ENCODE measurements at regions not wholly inside any gene's neighbourhood (a gene's known extent, or its start where the extent isn't known, plus 50 kb on each side); places are given as distances from the start of the nearest gene placed in this dataset.

DNA sequence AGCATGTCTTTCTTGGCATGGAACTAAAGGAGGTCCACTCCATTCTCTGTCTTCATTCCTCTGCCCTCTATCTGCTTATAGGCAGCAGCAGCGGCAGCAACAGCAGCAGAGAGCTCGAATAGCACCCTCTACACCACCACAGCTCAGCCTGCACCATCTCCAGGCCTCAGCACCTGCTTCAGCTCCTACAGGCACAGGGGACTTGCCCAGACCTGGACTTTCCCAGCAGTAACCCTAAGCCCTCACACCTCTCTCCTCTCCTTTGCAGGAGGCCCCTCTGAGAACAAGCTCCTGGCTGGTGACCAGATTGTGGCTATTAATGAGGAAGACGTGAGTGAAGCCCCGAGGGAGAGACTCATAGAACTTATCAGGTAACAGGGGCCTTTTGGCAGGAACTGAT is 80.7 kb downstream of the FRMPD3 start:
- Histone ChIP-seq H3K36me3 (ENCODE audit: control insufficient read depth, insufficient read depth, low read length) (no peaks in the 10 kb centered on the region), H3K9me3 (ENCODE audit: control insufficient read depth, low read length) (no peaks in the 10 kb centered on the region), H3K27ac (ENCODE audit: low read depth, low read length, severe bottlenecking) (no peak overlapping the region), H3K4me3 (ENCODE audit: extremely low read depth, insufficient read depth, low read length, poor library complexity, severe bottlenecking) (no peak overlapping the region), H3K4me1 (ENCODE audit: control insufficient read depth, insufficient read depth, low read length, poor library complexity, severe bottlenecking) (no peaks in the 10 kb centered on the region)
- WGBS, 2 experiments (ENCODE audit: insufficient coverage in 2 of 2), result 100% methylated on average over 1 of the region's 4 CpGs; no CpG with 5 or more reads in 1 of the 2 experiments

DNA sequence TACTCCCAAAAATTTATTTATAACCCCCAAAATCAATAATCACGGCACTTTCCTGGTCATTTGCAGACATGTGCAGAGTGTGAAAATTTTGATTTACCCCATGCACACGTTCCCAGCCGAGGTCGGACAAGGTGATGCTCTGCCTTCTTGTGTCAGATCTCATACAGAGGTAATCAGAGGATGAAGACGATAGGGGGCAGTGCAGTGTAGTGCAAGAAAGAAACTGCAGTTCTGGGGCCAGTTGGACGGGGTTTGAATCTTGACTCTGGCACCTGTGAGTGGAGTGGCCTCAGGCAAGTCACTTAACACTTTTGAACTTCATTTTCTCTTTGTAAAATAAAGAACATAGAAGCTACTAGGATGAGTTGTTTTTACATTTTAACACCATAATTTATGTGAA is 88.4 kb downstream of the FRMPD3 start:
- no peaks in the 10 kb centered on the region for H3K9me3 ChIP-seq (ENCODE audit: control insufficient read depth, low read length)
- peaks cover 4% of the 10 kb centered on the region for H3K4me1 ChIP-seq (ENCODE audit: control insufficient read depth, insufficient read depth, low read length, poor library complexity, severe bottlenecking)
- no CpG with 5 or more reads among the region's 6 CpGs for WGBS, 2 experiments (ENCODE audit: insufficient coverage in 2 of 2)
- H3K36me3 ChIP-seq (ENCODE audit: control insufficient read depth, insufficient read depth, low read length), result no peaks in the 10 kb centered on the region
- no peak overlapping the region for H3K27ac ChIP-seq (ENCODE audit: low read depth, low read length, severe bottlenecking)
- H3K4me3 ChIP-seq (ENCODE audit: extremely low read depth, insufficient read depth, low read length, poor library complexity, severe bottlenecking), result no peak overlapping the region

DNA sequence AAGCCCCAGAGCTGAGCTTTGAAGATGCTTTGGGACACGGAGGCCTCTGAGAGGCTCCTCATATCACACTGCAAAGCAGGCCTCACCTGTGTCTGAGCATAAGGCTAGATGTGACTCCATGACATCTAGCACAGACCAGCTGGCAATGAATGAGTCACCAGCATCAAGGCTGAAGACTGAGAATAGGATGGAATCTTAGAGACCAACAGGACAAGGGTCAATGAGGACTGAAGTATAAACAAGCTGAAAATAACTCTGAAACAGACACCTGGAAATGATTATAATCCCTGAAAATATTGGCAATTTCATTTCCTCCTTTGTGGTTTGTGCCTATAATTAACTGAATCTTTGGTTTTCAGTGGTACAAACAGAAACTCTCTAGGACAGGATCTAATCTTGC is 87.1 kb upstream of the PRPS1 start:
- Histone ChIP-seq H3K4me1 (ENCODE audit: control insufficient read depth, insufficient read depth, low read length, poor library complexity, severe bottlenecking) (peaks cover 4% of the 10 kb centered on the region), H3K27ac (ENCODE audit: low read depth, low read length, severe bottlenecking) (no peak overlapping the region), H3K4me3 (ENCODE audit: extremely low read depth, insufficient read depth, low read length, poor library complexity, severe bottlenecking) (no peak overlapping the region), H3K36me3 (ENCODE audit: control insufficient read depth, insufficient read depth, low read length) (no peaks in the 10 kb centered on the region), H3K9me3 (ENCODE audit: control insufficient read depth, low read length) (no peaks in the 10 kb centered on the region)
- WGBS, 2 experiments (ENCODE audit: insufficient coverage in 2 of 2), result no CpG with 5 or more reads among the region's 1 CpG

DNA sequence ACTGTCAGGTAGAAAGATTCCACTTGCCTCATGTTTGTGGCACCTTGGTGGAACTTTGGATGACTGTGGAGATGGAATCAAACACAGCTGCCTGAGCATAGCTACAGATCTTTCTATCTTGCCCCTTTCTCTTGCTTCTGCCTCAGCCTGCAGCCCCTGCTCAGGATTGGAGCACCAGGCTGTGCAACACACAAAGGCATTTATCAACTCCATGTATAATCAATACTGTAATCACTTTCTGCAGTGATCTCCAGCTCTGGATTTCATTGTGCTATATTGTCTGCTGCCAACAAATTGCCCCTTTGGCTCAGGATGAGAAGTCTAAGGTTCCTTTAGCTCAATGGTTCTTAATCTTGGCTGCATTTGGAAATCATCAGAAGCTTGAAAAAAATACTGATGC is 86.3 kb upstream of the PRPS1 start:
- no peak overlapping the region for H3K27ac ChIP-seq (ENCODE audit: low read depth, low read length, severe bottlenecking)
- H3K4me3 ChIP-seq (ENCODE audit: extremely low read depth, insufficient read depth, low read length, poor library complexity, severe bottlenecking), result no peak overlapping the region
- H3K36me3 ChIP-seq (ENCODE audit: control insufficient read depth, insufficient read depth, low read length), result no peaks in the 10 kb centered on the region
- H3K9me3 ChIP-seq (ENCODE audit: control insufficient read depth, low read length), result no peaks in the 10 kb centered on the region
- peaks cover 4% of the 10 kb centered on the region for H3K4me1 ChIP-seq (ENCODE audit: control insufficient read depth, insufficient read depth, low read length, poor library complexity, severe bottlenecking)

DNA sequence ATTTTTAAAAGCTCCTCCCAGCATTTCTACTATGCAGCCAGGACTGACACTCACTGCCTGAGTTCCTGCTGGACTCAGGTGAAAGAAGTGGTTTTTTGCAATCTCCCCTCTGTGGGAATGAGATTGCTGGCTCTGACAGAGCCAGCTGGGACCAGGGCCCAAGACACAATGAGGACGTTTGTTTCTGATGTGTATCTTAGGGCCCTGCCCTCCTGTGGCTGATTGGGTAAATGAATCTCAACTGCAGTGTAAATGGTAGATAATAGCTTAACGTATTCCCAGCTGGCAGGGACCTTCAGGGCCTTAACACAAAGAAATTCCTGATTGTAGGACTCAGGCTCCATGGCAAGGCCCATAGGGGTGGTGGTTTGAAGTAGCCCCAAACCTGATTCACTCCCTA is 85.8 kb upstream of the PRPS1 start:
- WGBS, 2 experiments (ENCODE audit: insufficient coverage in 2 of 2), result 17% methylated on average over 1 of the region's 2 CpGs; no CpG with 5 or more reads in 1 of the 2 experiments
- Histone ChIP-seq H3K4me3 (ENCODE audit: extremely low read depth, insufficient read depth, low read length, poor library complexity, severe bottlenecking) (no peak overlapping the region), H3K9me3 (ENCODE audit: control insufficient read depth, low read length) (no peaks in the 10 kb centered on the region), H3K27ac (ENCODE audit: low read depth, low read length, severe bottlenecking) (no peak overlapping the region), H3K4me1 (ENCODE audit: control insufficient read depth, insufficient read depth, low read length, poor library complexity, severe bottlenecking) (peaks cover 4% of the 10 kb centered on the region), H3K36me3 (ENCODE audit: control insufficient read depth, insufficient read depth, low read length) (no peaks in the 10 kb centered on the region)

DNA sequence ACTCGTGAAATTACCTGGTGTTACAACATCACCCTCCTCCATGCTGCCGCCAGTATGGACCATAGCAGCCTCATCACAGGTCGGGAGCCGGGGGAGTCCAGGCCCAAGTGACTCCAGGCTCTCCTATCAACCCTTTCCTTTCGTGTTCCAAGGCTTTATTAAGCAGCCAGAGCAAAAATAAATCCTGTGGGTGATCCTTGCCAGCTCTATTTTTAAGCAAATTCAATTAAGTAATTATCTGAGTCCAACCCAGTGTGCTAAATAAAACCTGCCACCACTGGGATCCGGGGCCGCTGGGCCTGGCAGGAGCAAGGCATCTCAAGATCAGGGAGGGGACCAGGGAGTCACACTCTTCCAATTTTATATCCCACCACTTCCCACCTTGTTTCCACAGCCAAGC is 80.7 kb upstream of the PRPS1 start:
- Histone ChIP-seq H3K4me3 (ENCODE audit: extremely low read depth, insufficient read depth, low read length, poor library complexity, severe bottlenecking) (no peak overlapping the region), H3K4me1 (ENCODE audit: control insufficient read depth, insufficient read depth, low read length, poor library complexity, severe bottlenecking) (no peaks in the 10 kb centered on the region), H3K36me3 (ENCODE audit: control insufficient read depth, insufficient read depth, low read length) (no peaks in the 10 kb centered on the region), H3K27ac (ENCODE audit: low read depth, low read length, severe bottlenecking) (no peak overlapping the region), H3K9me3 (ENCODE audit: control insufficient read depth, low read length) (no peaks in the 10 kb centered on the region)
- 88 to 95% methylated on average over 2 to 4 of the region's 7 CpGs for WGBS, 2 experiments (ENCODE audit: insufficient coverage in 2 of 2)

DNA sequence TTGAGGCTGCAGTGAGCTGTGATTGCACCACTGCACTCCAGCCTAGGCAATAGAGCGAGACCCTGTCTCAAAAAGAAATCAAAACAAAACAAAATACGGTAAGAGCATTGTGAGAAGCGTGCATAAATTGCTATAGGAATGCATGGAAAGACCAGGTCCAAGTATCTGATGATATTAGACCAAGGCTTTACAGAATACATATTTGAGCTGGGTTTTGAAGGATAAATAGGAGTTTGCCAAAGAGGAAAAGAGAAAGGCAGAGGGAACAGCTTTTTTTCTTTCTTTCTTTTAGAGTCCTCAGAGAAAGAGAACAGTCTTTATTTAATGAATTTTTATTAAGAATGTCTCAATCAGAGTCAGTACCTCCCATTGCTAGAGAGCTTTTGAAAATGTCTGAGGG is 79.5 kb upstream of the PRPS1 start:
- no peaks in the 10 kb centered on the region for H3K36me3 ChIP-seq (ENCODE audit: control insufficient read depth, insufficient read depth, low read length)
- no CpG with 5 or more reads among the region's 3 CpGs for whole genome bisulfite sequencing, 2 experiments (ENCODE audit: insufficient coverage in 2 of 2)
- H3K4me1 ChIP-seq (ENCODE audit: control insufficient read depth, insufficient read depth, low read length, poor library complexity, severe bottlenecking), result no peaks in the 10 kb centered on the region
- H3K9me3 ChIP-seq (ENCODE audit: control insufficient read depth, low read length), result no peaks in the 10 kb centered on the region
- H3K27ac ChIP-seq (ENCODE audit: low read depth, low read length, severe bottlenecking), result no peak overlapping the region
- no peak overlapping the region for H3K4me3 ChIP-seq (ENCODE audit: extremely low read depth, insufficient read depth, low read length, poor library complexity, severe bottlenecking)

DNA sequence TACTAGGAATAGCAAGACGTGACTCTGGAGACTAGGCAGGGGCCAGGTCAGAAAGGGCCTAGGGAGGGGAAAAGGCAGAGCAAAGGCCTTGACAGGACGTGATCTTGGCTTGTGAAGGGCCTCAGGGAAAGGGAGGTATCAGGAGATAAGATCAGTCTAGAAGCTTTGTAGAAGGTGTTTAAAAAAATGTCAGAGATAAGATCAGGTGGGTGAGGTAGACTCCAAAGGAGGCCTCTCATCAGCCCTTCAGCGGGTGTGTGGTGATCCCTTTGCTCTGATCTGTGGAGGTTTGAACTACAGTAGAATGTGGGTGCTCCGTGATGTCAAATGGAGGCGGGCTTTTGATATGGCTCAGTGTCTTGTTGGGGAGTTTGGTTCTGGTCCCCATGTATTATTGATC is 78.8 kb upstream of the PRPS1 start:
- no peak overlapping the region for H3K27ac ChIP-seq (ENCODE audit: low read depth, low read length, severe bottlenecking)
- no peaks in the 10 kb centered on the region for H3K9me3 ChIP-seq (ENCODE audit: control insufficient read depth, low read length)
- no peaks in the 10 kb centered on the region for H3K4me1 ChIP-seq (ENCODE audit: control insufficient read depth, insufficient read depth, low read length, poor library complexity, severe bottlenecking)
- no peaks in the 10 kb centered on the region for H3K36me3 ChIP-seq (ENCODE audit: control insufficient read depth, insufficient read depth, low read length)
- H3K4me3 ChIP-seq (ENCODE audit: extremely low read depth, insufficient read depth, low read length, poor library complexity, severe bottlenecking), result no peak overlapping the region
- 73 to 83% methylated on average over 2 of the region's 5 CpGs for WGBS, 2 experiments (ENCODE audit: insufficient coverage in 2 of 2)

DNA sequence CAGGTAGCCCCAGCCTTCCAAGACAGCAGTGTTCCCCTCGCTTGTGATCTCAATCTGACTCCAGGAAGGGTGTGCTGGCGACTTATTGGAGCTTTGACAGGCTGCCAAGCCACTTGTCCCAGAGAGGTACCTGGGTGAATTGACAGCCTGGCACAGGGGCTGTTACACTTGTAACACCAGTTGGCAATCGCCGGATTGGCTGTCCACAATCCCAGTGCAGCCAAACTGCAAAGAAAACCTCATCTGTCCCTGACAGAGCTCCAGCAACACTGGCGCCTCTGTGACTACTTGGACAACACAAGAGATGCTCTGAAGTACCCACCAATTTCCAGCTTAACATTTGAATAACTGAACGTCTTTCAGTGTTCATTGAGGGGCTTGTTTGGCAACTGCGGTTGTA is 76.8 kb upstream of the PRPS1 start:
- no peak overlapping the region for H3K4me3 ChIP-seq (ENCODE audit: extremely low read depth, insufficient read depth, low read length, poor library complexity, severe bottlenecking)
- no peak overlapping the region for H3K27ac ChIP-seq (ENCODE audit: low read depth, low read length, severe bottlenecking)
- no peaks in the 10 kb centered on the region for H3K9me3 ChIP-seq (ENCODE audit: control insufficient read depth, low read length)
- WGBS, 2 experiments (ENCODE audit: insufficient coverage in 2 of 2), result 89 to 100% methylated on average over 1 to 5 of the region's 7 CpGs
- H3K36me3 ChIP-seq (ENCODE audit: control insufficient read depth, insufficient read depth, low read length), result no peaks in the 10 kb centered on the region
- no peaks in the 10 kb centered on the region for H3K4me1 ChIP-seq (ENCODE audit: control insufficient read depth, insufficient read depth, low read length, poor library complexity, severe bottlenecking)

DNA sequence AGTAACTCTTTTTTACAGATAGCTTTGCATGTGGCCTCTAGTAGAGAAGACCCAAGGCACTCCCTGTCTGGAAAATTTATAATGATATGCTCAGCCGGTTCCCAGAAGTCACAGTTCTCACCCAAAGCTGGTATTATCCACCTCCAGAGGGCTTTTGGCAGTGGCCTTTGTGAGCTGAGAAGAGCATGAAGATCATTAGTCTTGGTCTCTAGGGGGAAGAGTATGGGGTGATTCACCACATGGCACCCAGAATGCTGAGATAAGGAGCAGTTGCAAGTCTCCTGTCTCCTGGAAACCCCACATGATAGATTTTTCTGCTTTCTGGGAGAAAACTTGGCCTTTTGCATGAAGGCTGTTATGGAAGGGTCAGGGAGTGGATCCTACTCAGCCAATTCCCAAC is 75.4 kb upstream of the PRPS1 start:
- Histone ChIP-seq H3K9me3 (ENCODE audit: control insufficient read depth, low read length) (no peaks in the 10 kb centered on the region), H3K27ac (ENCODE audit: low read depth, low read length, severe bottlenecking) (no peak overlapping the region), H3K4me3 (ENCODE audit: extremely low read depth, insufficient read depth, low read length, poor library complexity, severe bottlenecking) (no peak overlapping the region), H3K36me3 (ENCODE audit: control insufficient read depth, insufficient read depth, low read length) (no peaks in the 10 kb centered on the region), H3K4me1 (ENCODE audit: control insufficient read depth, insufficient read depth, low read length, poor library complexity, severe bottlenecking) (no peaks in the 10 kb centered on the region)
- WGBS, 2 experiments (ENCODE audit: insufficient coverage in 2 of 2), result no CpG with 5 or more reads among the region's 1 CpG

DNA sequence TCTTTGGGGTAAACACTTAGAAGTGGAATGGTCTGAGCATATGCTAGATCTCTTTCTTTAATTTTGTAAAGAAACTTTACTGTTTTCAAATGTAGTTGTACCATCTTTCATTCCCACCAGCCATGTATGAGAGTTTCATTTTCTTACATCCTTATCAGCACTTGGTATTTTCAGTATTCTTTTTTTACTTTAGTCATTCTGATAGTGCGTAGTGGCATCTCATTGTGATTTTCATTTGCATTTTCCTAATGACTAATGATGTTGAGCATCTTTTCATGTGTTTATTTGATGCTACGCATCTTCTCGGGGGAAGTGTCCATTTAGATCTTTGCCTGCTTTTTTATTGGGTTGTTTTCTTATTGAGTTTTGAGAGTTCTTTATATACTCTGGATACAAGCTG is 71.3 kb upstream of the PRPS1 start:
- Histone ChIP-seq H3K4me1 (ENCODE audit: control insufficient read depth, insufficient read depth, low read length, poor library complexity, severe bottlenecking) (peaks cover 9% of the 10 kb centered on the region), H3K4me3 (ENCODE audit: extremely low read depth, insufficient read depth, low read length, poor library complexity, severe bottlenecking) (no peak overlapping the region), H3K9me3 (ENCODE audit: control insufficient read depth, low read length) (no peaks in the 10 kb centered on the region), H3K27ac (ENCODE audit: low read depth, low read length, severe bottlenecking) (no peak overlapping the region), H3K36me3 (ENCODE audit: control insufficient read depth, insufficient read depth, low read length) (no peaks in the 10 kb centered on the region)
- no CpG with 5 or more reads among the region's 3 CpGs for WGBS, 2 experiments (ENCODE audit: insufficient coverage in 2 of 2)

DNA sequence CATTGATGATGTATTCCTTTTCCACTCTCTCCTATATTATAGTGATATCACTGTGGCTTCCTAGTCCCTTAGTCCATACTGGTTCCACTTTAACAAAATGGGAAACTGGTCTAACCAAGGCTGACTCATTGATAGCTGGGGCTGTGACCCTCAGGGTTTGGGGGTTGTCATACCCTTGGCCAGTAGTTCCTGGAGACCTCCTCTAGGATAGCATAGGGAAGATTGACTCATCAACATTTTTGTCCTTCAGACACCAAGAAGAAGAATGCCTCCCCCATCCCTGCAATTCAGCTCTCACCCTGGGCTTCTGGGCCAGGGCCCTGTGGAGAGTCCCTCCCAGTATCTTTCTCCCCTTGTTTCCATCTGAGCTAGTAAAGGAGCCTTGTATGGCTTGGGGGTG is 68.8 kb upstream of the PRPS1 start:
- H3K9me3 ChIP-seq (ENCODE audit: control insufficient read depth, low read length), result no peaks in the 10 kb centered on the region
- H3K4me3 ChIP-seq (ENCODE audit: extremely low read depth, insufficient read depth, low read length, poor library complexity, severe bottlenecking), result no peak overlapping the region
- H3K36me3 ChIP-seq (ENCODE audit: control insufficient read depth, insufficient read depth, low read length), result no peaks in the 10 kb centered on the region

More for the DNA sequence above, 68.8 kb upstream of the PRPS1 start:
- peaks cover 24% of the 10 kb centered on the region for H3K4me1 ChIP-seq (ENCODE audit: control insufficient read depth, insufficient read depth, low read length, poor library complexity, severe bottlenecking)
- no peak overlapping the region for H3K27ac ChIP-seq (ENCODE audit: low read depth, low read length, severe bottlenecking)

All from mesodermal cell (in vitro differentiated cells).